ENCODE measurements at regions not wholly inside any gene's neighbourhood (a gene's known extent, or its start where the extent isn't known, plus 50 kb on each side); places are given as distances from the start of the nearest gene placed in this dataset.

- TF ChIP-seq NFIC (IDR thresholded peaks at IDR 0.05): no peak
- no peak for TF ChIP-seq ZBTB7A (IDR thresholded peaks at IDR 0.05; ENCODE audit: low read depth)
- no peak for TF ChIP-seq CEBPB (IDR thresholded peaks at IDR 0.05)
- no peak for TF ChIP-seq RAD21 (IDR thresholded peaks at IDR 0.05; ENCODE audit: low read depth)
- TF ChIP-seq MAX (IDR thresholded peaks at IDR 0.05): no peak
- TF ChIP-seq EP300 (IDR thresholded peaks at IDR 0.05; ENCODE audit: borderline replicate concordance): no peak
- no peak for TF ChIP-seq YY1 (IDR thresholded peaks at IDR 0.05; ENCODE audit: low read depth)
- TF ChIP-seq FOXM1 (IDR thresholded peaks at IDR 0.05; ENCODE audit: borderline replicate concordance, low read depth): no peak
- no peak for TF ChIP-seq EGR1 (IDR thresholded peaks at IDR 0.05)
- TF ChIP-seq TAF1 (IDR thresholded peaks at IDR 0.05; ENCODE audit: low read depth): no peak
- no peak for TF ChIP-seq TEAD4 (IDR thresholded peaks at IDR 0.05)
- no peak for TF ChIP-seq CREB1 (IDR thresholded peaks at IDR 0.05; ENCODE audit: low read depth)
- no peak for TF ChIP-seq USF1 (IDR thresholded peaks at IDR 0.05)
- TF ChIP-seq REST (IDR thresholded peaks at IDR 0.05; ENCODE audit: low read depth): no peak
- no peak for TF ChIP-seq TCF12 (IDR thresholded peaks at IDR 0.05; ENCODE audit: low read depth)
Observed at GRCh38 chr6:9875605-9876353, 539.1 kb downstream of the TFAP2A start.

- TF ChIP-seq TEAD4 (IDR thresholded peaks at IDR 0.05) (no peak), EGR1 (IDR thresholded peaks at IDR 0.05) (no peak), USF1 (IDR thresholded peaks at IDR 0.05) (no peak), CEBPB (IDR thresholded peaks at IDR 0.05) (no peak), RAD21 (IDR thresholded peaks at IDR 0.05; ENCODE audit: low read depth) (no peak), TAF1 (IDR thresholded peaks at IDR 0.05; ENCODE audit: low read depth) (no peak)
Observed at GRCh38 chr6:9862603-9863167, 552.2 kb downstream of the TFAP2A start.

GRCh38 chr6:9851541-9852380 is 563.1 kb downstream of the TFAP2A start:
- TF ChIP-seq REST (IDR thresholded peaks at IDR 0.05; ENCODE audit: low read depth) (no peak), RAD21 (IDR thresholded peaks at IDR 0.05; ENCODE audit: low read depth) (peak; percentile 8; the same call in 1 of the 2 replicates), CREB1 (IDR thresholded peaks at IDR 0.05; ENCODE audit: low read depth) (no peak)

GRCh38 chr6:9851006-9851405 is 563.9 kb downstream of the TFAP2A start:
- no peak for TF ChIP-seq ZBTB7A (IDR thresholded peaks at IDR 0.05; ENCODE audit: low read depth)
- no peak for TF ChIP-seq MAX (IDR thresholded peaks at IDR 0.05)

- TF ChIP-seq MAX (IDR thresholded peaks at IDR 0.05) (no peak), TEAD4 (IDR thresholded peaks at IDR 0.05) (no peak), TAF1 (IDR thresholded peaks at IDR 0.05; ENCODE audit: low read depth) (no peak), TCF12 (IDR thresholded peaks at IDR 0.05; ENCODE audit: low read depth) (no peak), ZBTB7A (IDR thresholded peaks at IDR 0.05; ENCODE audit: low read depth) (no peak), RAD21 (IDR thresholded peaks at IDR 0.05; ENCODE audit: low read depth) (no peak), NFIC (IDR thresholded peaks at IDR 0.05) (no peak), CEBPB (IDR thresholded peaks at IDR 0.05) (no peak), FOXM1 (IDR thresholded peaks at IDR 0.05; ENCODE audit: borderline replicate concordance, low read depth) (no peak), USF1 (IDR thresholded peaks at IDR 0.05) (no peak), EGR1 (IDR thresholded peaks at IDR 0.05) (no peak), REST (IDR thresholded peaks at IDR 0.05; ENCODE audit: low read depth) (no peak), EP300 (IDR thresholded peaks at IDR 0.05; ENCODE audit: borderline replicate concordance) (no peak), CREB1 (IDR thresholded peaks at IDR 0.05; ENCODE audit: low read depth) (no peak), YY1 (IDR thresholded peaks at IDR 0.05; ENCODE audit: low read depth) (no peak)
Observed at GRCh38 chr6:9848094-9848493, 566.8 kb downstream of the TFAP2A start.

Measured in Ishikawa (cell line).